Ishikawa (cell line): ENCODE measurements at regions not wholly inside any gene's neighbourhood (a gene's known extent, or its start where the extent isn't known, plus 50 kb on each side); places are given as distances from the start of the nearest gene placed in this dataset.

ENCODE experiments used
- CEBPB ChIP-seq: IDR thresholded peaks from 2 replicates; pipeline ENCODE4 v1.6.1; 2012
- YY1 ChIP-seq: IDR thresholded peaks from 2 replicates; pipeline ENCODE4 v1.6.1; 2012; ENCODE audit warnings: low read depth
- TF ChIP-seq, protein P1 (sequence below): IDR thresholded peaks from 2 replicates; pipeline ENCODE4 v1.6.1; 2012; ENCODE audit warnings: low read depth, mild to moderate bottlenecking

DNA sequence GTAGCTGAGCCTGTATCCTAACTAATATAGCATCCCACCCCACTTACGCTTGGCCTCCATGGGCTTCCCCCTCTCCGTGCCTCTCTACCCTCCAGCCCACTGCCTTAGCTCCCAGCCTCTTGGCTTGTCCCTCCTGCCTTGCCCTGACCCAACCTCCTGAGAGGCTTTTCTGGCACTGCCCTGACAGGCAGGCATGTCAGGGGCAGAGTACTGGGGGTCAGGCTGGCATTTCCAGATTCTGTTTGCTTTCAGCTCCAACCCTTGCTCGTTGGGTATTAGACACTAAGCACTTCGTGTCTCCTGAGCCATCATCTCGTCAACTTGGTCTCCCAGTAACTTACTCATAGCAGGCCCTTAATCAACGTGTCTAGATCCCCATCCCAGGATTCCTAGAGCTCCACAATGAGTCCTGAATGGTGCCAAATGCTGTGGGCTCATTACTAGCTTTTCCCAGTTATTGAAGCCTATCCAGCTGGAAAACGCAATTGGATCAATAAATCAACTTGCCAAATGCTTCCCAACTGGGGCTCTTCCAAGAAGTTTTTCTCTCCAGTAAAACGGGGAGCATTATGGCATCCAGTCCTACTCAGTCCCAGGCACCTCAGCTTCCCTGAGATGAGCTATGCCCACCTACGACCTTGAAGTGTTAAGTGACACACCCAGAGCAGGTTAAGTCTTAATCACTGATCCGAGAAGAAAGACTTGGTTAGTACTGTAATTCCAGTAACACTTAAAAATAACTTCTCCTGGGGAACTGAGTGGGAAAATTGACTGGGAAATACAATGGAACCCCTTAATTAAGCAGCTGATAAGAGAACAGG is 78.5 kb upstream of the DLG1 start:
- TF ChIP-seq YY1 (no peak), CEBPB (no peak)
- TF ChIP-seq, protein P1, sequence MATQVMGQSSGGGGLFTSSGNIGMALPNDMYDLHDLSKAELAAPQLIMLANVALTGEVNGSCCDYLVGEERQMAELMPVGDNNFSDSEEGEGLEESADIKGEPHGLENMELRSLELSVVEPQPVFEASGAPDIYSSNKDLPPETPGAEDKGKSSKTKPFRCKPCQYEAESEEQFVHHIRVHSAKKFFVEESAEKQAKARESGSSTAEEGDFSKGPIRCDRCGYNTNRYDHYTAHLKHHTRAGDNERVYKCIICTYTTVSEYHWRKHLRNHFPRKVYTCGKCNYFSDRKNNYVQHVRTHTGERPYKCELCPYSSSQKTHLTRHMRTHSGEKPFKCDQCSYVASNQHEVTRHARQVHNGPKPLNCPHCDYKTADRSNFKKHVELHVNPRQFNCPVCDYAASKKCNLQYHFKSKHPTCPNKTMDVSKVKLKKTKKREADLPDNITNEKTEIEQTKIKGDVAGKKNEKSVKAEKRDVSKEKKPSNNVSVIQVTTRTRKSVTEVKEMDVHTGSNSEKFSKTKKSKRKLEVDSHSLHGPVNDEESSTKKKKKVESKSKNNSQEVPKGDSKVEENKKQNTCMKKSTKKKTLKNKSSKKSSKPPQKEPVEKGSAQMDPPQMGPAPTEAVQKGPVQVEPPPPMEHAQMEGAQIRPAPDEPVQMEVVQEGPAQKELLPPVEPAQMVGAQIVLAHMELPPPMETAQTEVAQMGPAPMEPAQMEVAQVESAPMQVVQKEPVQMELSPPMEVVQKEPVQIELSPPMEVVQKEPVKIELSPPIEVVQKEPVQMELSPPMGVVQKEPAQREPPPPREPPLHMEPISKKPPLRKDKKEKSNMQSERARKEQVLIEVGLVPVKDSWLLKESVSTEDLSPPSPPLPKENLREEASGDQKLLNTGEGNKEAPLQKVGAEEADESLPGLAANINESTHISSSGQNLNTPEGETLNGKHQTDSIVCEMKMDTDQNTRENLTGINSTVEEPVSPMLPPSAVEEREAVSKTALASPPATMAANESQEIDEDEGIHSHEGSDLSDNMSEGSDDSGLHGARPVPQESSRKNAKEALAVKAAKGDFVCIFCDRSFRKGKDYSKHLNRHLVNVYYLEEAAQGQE, result no peak
